T-helper 9 cell (primary cell): ENCODE measurements at regions not wholly inside any gene's neighbourhood (a gene's known extent, or its start where the extent isn't known, plus 50 kb on each side); places are given as distances from the start of the nearest gene placed in this dataset.

Experiments used
- DNase-seq: peaks from one replicate; pipeline ENCODE4 v3.0.0-alpha.2; 2020

GRCh38 chr3:124591699-124592098 is 138.6 kb upstream of the UMPS start:
- DNase-seq: no peak

- no peak for DNase-seq
Observed at GRCh38 chr3:124592658-124593441, 137.4 kb upstream of the UMPS start.

- no peak for DNase-seq
Observed at GRCh38 chr3:124593442-124593829, 136.8 kb upstream of the UMPS start.

- no peak for DNase-seq
Observed at GRCh38 chr3:124594581-124594980, 135.7 kb upstream of the UMPS start.

GRCh38 chr3:124597273-124597672 is 133.0 kb upstream of the UMPS start:
- DNase-seq: no peak

- no peak for DNase-seq
Observed at GRCh38 chr3:124597979-124598378, 132.3 kb upstream of the UMPS start.

- DNase-seq: no peak
Observed at GRCh38 chr3:124599147-124599765, 131.0 kb upstream of the UMPS start.

- DNase-seq: no peak
Observed at GRCh38 chr3:124599779-124600693, 130.2 kb upstream of the UMPS start.

GRCh38 chr3:124600765-124601164 is 129.5 kb upstream of the UMPS start:
- no peak for DNase-seq

GRCh38 chr3:124601190-124601589 is 129.1 kb upstream of the UMPS start:
- DNase-seq: no peak

GRCh38 chr3:124602980-124603627 is 127.1 kb upstream of the UMPS start:
- DNase-seq: no peak

GRCh38 chr3:124605781-124606579 is 124.3 kb upstream of the UMPS start:
- DNase-seq: no peak

- DNase-seq: no peak
Observed at GRCh38 chr3:124607163-124607562, 123.1 kb upstream of the UMPS start.

- no peak for DNase-seq
Observed at GRCh38 chr3:124609402-124609801, 120.8 kb upstream of the UMPS start.

GRCh38 chr3:124610130-124610529 is 120.1 kb upstream of the UMPS start:
- no peak for DNase-seq

- no peak for DNase-seq
Observed at GRCh38 chr3:124611520-124611919, 118.7 kb upstream of the UMPS start.

GRCh38 chr3:124615896-124616543 is 114.2 kb upstream of the UMPS start:
- no peak for DNase-seq

- DNase-seq: no peak
Observed at GRCh38 chr3:124617177-124617576, 113.1 kb upstream of the UMPS start.

GRCh38 chr3:124619887-124620599 is 110.2 kb upstream of the UMPS start:
- no peak for DNase-seq

- no peak for DNase-seq
Observed at GRCh38 chr3:124620600-124621063, 109.6 kb upstream of the UMPS start.

GRCh38 chr3:124621498-124621897 is 108.8 kb upstream of the UMPS start:
- DNase-seq: no peak
